A549 (cell line): ENCODE measurements at regions not wholly inside any gene's neighbourhood (a gene's known extent, or its start where the extent isn't known, plus 50 kb on each side); places are given as distances from the start of the nearest gene placed in this dataset.

ENCODE experiments used
- ATAC-seq, 2 experiments: fragments of 200-7000 bp in 1 of 2; fragments of >200 bp in 1 of 2; cut with Nextera tagmentation in 1 of 2; cut with Tn5 transposase in 1 of 2; 3 replicates each; pipeline versions ENCODE4 v1.8.0 to v1.9.1; 2018 to 2020; ENCODE audit warnings: mild to moderate bottlenecking in 1 of 2, moderate library complexity in 1 of 2
- CTCF ChIA-PET: fragments of 300-600 bp; sonication (Branson Sonifier 250); formaldehyde crosslinking; extraction: SDS; loops from one replicate; lab custom pipeline; 2021; ENCODE audit warnings: antibody characterized with exemption, inconsistent platforms; lab: Yijun Ruan, JAX
- POLR2A ChIA-PET: fragments of 350-600 bp; formaldehyde crosslinking; extraction: SDS; loops from one replicate; lab custom pipeline; 2021; ENCODE audit warnings: antibody characterized with exemption, inconsistent platforms; lab: Yijun Ruan, JAX
- DNase-seq, 2 experiments: peaks; one replicate each; pipeline versions ENCODE4 v3.0.0 to v3.0.0-alpha.2; 2011 to 2016; ENCODE audit warnings: low read depth in 1 of 2, low spot score in 1 of 2
- FAIRE-seq: peaks from 2 replicates; lab custom pipeline; 2011; peaks lifted over from hg19 to GRCh38; lab: Jason Lieb, UNC
- H3K27ac ChIP-seq, 2 experiments: fragments of >200 bp; sonication (Bioruptor Twin); formaldehyde crosslinking; 3 replicates each; pipeline ENCODE4 v1.5.1; 2016 to 2017
- H3K4me1 ChIP-seq: fragments of >200 bp; sonication (Bioruptor Twin); formaldehyde crosslinking; 3 replicates; pipeline ENCODE4 v1.6.1; 2016
- H3K4me2 ChIP-seq: fragments of >200 bp; sonication (Bioruptor Twin); formaldehyde crosslinking; 3 replicates; pipeline ENCODE4 v1.6.1; 2016
- H3K4me3 ChIP-seq: fragments of >200 bp; sonication (Bioruptor Twin); formaldehyde crosslinking; 3 replicates; pipeline ENCODE4 v1.5.1; 2016
- H3K9me3 ChIP-seq: fragments of >200 bp; sonication (Bioruptor Twin); formaldehyde crosslinking; 3 replicates; pipeline ENCODE4 v1.6.1; 2016
- BHLHE40 ChIP-seq: IDR thresholded peaks from 2 replicates; pipeline ENCODE4 v1.6.1; 2012; ENCODE audit warnings: low read depth, low read length, inconsistent platforms
- CEBPB ChIP-seq, 2 experiments: fragments of >200 bp in 1 of 2; sonication (Bioruptor Twin) in 1 of 2; formaldehyde crosslinking in 1 of 2; IDR thresholded peaks; 2 replicates each; pipeline ENCODE4 v1.6.1; 2012 to 2016
- CHD2 ChIP-seq: fragments of 150-350 bp; IDR thresholded peaks from 2 replicates; pipeline ENCODE4 v1.6.1; 2014; ENCODE audit warnings: low read length; ENCODE audit not compliant: partially characterized antibody
- CHD4 ChIP-seq: fragments of 200-600 bp; sonication (generic); IDR thresholded peaks from 2 replicates; pipeline ENCODE4 v1.6.1; 2016; ENCODE audit warnings: antibody characterized with exemption, mild to moderate bottlenecking, borderline replicate concordance
- EHF ChIP-seq: fragments of 250-450 bp; sonication (Bioruptor Pico); IDR thresholded peaks from 2 replicates; pipeline ENCODE4 v1.5.0; 2020; ENCODE audit warnings: mild to moderate bottlenecking
- EHMT2 ChIP-seq: fragments of 200-600 bp; sonication (generic); IDR thresholded peaks from 2 replicates; pipeline ENCODE4 v1.6.1; 2016; ENCODE audit warnings: antibody characterized with exemption, low read depth, mild to moderate bottlenecking, moderate library complexity
- EP300 ChIP-seq, 2 experiments: fragments of >200 bp; sonication (Bioruptor Twin); formaldehyde crosslinking; IDR thresholded peaks; 2 replicates in 1 of 2; 3 replicates in 1 of 2; pipeline ENCODE4 v1.6.1; 2016 to 2017
- ESRRA ChIP-seq: fragments of 150-350 bp; IDR thresholded peaks from 2 replicates; pipeline ENCODE4 v1.6.1; 2014; ENCODE audit warnings: mild to moderate bottlenecking, low read length, borderline replicate concordance
- HOXA7 ChIP-seq: fragments of 250-450 bp; sonication (Bioruptor Pico); IDR thresholded peaks from 2 replicates; pipeline ENCODE4 v1.5.0; 2020; ENCODE audit warnings: mild to moderate bottlenecking, moderate library complexity
- KDM1A ChIP-seq: fragments of 200-600 bp; sonication (generic); IDR thresholded peaks from 2 replicates; pipeline ENCODE4 v1.6.1; 2016; ENCODE audit warnings: low read depth, mild to moderate bottlenecking
- KDM5A ChIP-seq: fragments of 200-600 bp; sonication (generic); IDR thresholded peaks from 2 replicates; pipeline ENCODE4 v1.6.1; 2016; ENCODE audit warnings: antibody characterized with exemption, mild to moderate bottlenecking
- MAZ ChIP-seq: fragments of 150-350 bp; IDR thresholded peaks from 2 replicates; pipeline ENCODE4 v1.6.1; 2014; ENCODE audit warnings: antibody characterized with exemption, low read depth, low read length, borderline replicate concordance
- POLR2AphosphoS2 ChIP-seq: conservative IDR thresholded peaks from 2 replicates; pipeline ENCODE4 v1.6.1; 2012; ENCODE audit warnings: low read length, improper control_type of control experiment, inconsistent platforms
- RARB ChIP-seq: fragments of 250-450 bp; sonication (Bioruptor Pico); IDR thresholded peaks from 2 replicates; pipeline ENCODE4 v1.8.0; 2021; ENCODE audit warnings: mild to moderate bottlenecking, moderate library complexity
- RFX5 ChIP-seq: fragments of 450-650 bp; IDR thresholded peaks from 2 replicates; pipeline ENCODE4 v1.7.1; 2014; ENCODE audit warnings: antibody characterized with exemption, mild to moderate bottlenecking, moderate library complexity
- SMC3 ChIP-seq: fragments of >200 bp; sonication (Bioruptor Twin); formaldehyde crosslinking; IDR thresholded peaks from 3 replicates; pipeline ENCODE4 v1.6.1; 2018; ENCODE audit warnings: inconsistent platforms
- TFCP2L1 ChIP-seq: fragments of 250-450 bp; sonication (Bioruptor Pico); IDR thresholded peaks from 2 replicates; pipeline ENCODE4 v1.5.0; 2021; ENCODE audit warnings: mild to moderate bottlenecking
- TP53 ChIP-seq: fragments of 250-450 bp; sonication (Bioruptor Pico); IDR thresholded peaks from 2 replicates; pipeline ENCODE4 v1.5.0; 2021; ENCODE audit warnings: mild to moderate bottlenecking, moderate library complexity
- ZC3H11A ChIP-seq: fragments of 450-650 bp; IDR thresholded peaks from 2 replicates; pipeline ENCODE4 v1.6.1; 2014; ENCODE audit warnings: antibody characterized with exemption, mild to moderate bottlenecking
- ZFP36 ChIP-seq: fragments of 450-650 bp; IDR thresholded peaks from 2 replicates; pipeline ENCODE4 v1.6.1; 2014; ENCODE audit warnings: borderline replicate concordance; ENCODE audit not compliant: partially characterized antibody
- ZNF302 ChIP-seq: fragments of 250-450 bp; sonication (Bioruptor Pico); IDR thresholded peaks from 2 replicates; pipeline ENCODE4 v1.9.0; 2021; ENCODE audit warnings: inconsistent platforms, mild to moderate bottlenecking, moderate library complexity
- WGBS: methylation state at CpG from one replicate; pipeline ENCODE4 v1.1.6; 2017; ENCODE audit errors: missing lambda C conversion rate; 5-methylcytosine and 5-hydroxymethylcytosine counted together
- TF ChIP-seq, protein P1 (sequence below): fragments of 150-350 bp; IDR thresholded peaks from 2 replicates; pipeline ENCODE4 v1.6.1; 2014; ENCODE audit warnings: low read depth, mild to moderate bottlenecking, low read length
- TF ChIP-seq, protein P2 (sequence below): fragments of 250-450 bp; sonication (Bioruptor Pico); IDR thresholded peaks from 2 replicates; pipeline ENCODE4 v1.5.0; 2021; ENCODE audit warnings: mild to moderate bottlenecking, moderate library complexity, borderline replicate concordance
- TF ChIP-seq, protein P3 (sequence below): fragments of 200-600 bp; sonication (generic); IDR thresholded peaks from 2 replicates; pipeline ENCODE4 v1.6.1; 2016; ENCODE audit warnings: antibody characterized with exemption, mild to moderate bottlenecking, moderate library complexity
- TF ChIP-seq, protein P4 (sequence below): IDR thresholded peaks from 2 replicates; pipeline ENCODE4 v1.6.1; 2012
- TF ChIP-seq, protein P5 (sequence below): IDR thresholded peaks from 2 replicates; pipeline ENCODE4 v1.6.1; 2012; ENCODE audit warnings: low read depth, borderline replicate concordance

DNA sequence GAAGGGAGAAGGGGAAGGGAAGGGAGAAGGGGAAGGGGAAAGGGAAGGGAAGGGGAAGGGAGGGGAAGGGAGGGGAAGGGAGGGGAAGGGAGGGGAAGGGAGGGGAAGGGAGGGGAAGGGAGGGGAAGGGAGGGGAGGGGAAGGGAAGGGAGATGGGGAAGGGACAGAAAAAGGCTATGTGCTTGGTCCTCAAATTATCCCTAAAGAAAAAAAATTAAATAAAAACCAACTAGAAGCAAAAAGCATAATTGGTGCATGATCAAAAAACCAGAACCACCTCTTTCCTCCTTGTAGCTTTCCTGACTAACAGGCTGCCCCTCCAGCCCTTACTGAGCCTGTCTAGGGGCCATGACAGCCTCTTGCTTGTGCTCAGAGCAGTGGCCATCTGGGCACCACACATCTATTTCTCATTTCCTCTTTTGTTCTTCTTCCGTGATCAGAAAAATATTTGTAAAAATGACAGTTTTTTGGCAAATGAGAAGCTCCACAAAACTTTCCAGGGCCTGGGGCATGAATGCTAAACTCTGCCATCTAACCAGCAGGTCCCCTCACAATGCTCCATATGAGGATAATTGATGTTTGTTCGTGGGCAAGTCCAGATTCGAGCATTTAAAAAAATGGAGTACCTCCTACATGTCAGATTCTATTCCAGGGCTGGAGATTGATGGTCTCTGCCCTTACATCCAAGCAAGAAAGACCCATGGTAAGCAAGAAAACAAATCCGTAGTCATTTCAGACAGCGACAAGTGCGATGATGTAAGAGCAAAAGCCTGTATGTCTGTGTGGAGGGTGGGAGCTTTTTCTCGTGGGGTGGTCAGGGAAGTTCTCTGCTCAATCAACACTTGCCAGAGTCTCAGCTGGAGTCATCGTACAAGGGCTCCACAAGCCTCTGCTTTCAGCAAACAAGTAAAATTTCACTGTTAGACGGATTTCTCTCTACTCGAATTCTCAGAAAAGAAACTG lies 320.9 kb downstream of the WDR11 start (continued):
- TF ChIP-seq, protein P1, sequence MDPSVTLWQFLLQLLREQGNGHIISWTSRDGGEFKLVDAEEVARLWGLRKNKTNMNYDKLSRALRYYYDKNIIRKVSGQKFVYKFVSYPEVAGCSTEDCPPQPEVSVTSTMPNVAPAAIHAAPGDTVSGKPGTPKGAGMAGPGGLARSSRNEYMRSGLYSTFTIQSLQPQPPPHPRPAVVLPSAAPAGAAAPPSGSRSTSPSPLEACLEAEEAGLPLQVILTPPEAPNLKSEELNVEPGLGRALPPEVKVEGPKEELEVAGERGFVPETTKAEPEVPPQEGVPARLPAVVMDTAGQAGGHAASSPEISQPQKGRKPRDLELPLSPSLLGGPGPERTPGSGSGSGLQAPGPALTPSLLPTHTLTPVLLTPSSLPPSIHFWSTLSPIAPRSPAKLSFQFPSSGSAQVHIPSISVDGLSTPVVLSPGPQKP, result no peak
- no peak for TF ChIP-seq KDM1A
- no peak for TF ChIP-seq TFCP2L1 (CRISPR knock-in tag)
- no peak for TF ChIP-seq MAZ
- no peak for TF ChIP-seq HOXA7 (CRISPR knock-in tag)
- no peak for TF ChIP-seq ZNF302 (CRISPR knock-in tag)
- no peak for TF ChIP-seq ZFP36
- no peak for TF ChIP-seq EHF (CRISPR knock-in tag)
- TF ChIP-seq EHMT2, result no peak
- no peak for TF ChIP-seq ESRRA
- TF ChIP-seq CHD4, result no peak
- TF ChIP-seq TP53 (CRISPR knock-in tag), result no peak

DNA sequence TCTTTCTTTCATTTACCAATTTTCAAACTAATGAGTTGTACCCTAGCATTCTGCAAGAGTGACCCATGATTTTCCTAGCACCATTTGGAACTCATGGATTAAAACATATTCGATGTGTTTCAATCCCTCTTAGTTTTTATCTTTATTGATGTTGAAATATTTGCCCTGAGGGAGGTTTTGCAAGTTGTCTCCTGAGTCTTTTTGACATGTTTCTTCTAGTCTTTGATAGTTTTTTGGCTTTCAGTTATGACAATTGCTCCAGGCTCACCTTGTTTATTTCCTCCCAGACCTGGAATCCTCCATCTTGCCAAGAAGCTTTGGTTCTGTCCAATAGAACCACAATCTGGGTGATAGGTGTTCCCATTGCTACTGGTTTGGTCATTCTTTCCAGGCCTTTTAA lies 327.8 kb downstream of the WDR11 start:
- H3K4me1 ChIP-seq, result no peaks in the 10 kb centered on the region
- POLR2A ChIA-PET, result no interaction called here
- 0% methylated on average over 1 of the region's 1 CpG for WGBS
- H3K9me3 ChIP-seq, result no peaks in the 10 kb centered on the region
- DNase-seq, result no peak
- TF ChIP-seq KDM1A (no peak), RARB (CRISPR knock-in tag) (no peak), POLR2AphosphoS2 (no peak), HOXA7 (CRISPR knock-in tag) (no peak), RFX5 (no peak), KDM5A (no peak), BHLHE40 (no peak), SMC3 (no peak), EP300 (IDR thresholded peaks at IDR 0.05) (no peak), EHMT2 (no peak), CHD2 (no peak), ZC3H11A (no peak), CEBPB (IDR thresholded peaks at IDR 0.05) (no peak)
- TF ChIP-seq, protein P2, sequence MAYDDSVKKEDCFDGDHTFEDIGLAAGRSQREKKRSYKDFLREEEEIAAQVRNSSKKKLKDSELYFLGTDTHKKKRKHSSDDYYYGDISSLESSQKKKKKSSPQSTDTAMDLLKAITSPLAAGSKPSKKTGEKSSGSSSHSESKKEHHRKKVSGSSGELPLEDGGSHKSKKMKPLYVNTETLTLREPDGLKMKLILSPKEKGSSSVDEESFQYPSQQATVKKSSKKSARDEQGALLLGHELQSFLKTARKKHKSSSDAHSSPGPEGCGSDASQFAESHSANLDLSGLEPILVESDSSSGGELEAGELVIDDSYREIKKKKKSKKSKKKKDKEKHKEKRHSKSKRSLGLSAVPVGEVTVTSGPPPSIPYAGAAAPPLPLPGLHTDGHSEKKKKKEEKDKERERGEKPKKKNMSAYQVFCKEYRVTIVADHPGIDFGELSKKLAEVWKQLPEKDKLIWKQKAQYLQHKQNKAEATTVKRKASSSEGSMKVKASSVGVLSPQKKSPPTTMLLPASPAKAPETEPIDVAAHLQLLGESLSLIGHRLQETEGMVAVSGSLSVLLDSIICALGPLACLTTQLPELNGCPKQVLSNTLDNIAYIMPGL (CRISPR knock-in tag), result no peak
- TF ChIP-seq, protein P3, sequence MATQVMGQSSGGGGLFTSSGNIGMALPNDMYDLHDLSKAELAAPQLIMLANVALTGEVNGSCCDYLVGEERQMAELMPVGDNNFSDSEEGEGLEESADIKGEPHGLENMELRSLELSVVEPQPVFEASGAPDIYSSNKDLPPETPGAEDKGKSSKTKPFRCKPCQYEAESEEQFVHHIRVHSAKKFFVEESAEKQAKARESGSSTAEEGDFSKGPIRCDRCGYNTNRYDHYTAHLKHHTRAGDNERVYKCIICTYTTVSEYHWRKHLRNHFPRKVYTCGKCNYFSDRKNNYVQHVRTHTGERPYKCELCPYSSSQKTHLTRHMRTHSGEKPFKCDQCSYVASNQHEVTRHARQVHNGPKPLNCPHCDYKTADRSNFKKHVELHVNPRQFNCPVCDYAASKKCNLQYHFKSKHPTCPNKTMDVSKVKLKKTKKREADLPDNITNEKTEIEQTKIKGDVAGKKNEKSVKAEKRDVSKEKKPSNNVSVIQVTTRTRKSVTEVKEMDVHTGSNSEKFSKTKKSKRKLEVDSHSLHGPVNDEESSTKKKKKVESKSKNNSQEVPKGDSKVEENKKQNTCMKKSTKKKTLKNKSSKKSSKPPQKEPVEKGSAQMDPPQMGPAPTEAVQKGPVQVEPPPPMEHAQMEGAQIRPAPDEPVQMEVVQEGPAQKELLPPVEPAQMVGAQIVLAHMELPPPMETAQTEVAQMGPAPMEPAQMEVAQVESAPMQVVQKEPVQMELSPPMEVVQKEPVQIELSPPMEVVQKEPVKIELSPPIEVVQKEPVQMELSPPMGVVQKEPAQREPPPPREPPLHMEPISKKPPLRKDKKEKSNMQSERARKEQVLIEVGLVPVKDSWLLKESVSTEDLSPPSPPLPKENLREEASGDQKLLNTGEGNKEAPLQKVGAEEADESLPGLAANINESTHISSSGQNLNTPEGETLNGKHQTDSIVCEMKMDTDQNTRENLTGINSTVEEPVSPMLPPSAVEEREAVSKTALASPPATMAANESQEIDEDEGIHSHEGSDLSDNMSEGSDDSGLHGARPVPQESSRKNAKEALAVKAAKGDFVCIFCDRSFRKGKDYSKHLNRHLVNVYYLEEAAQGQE, result no peak
- TF ChIP-seq, protein P4, sequence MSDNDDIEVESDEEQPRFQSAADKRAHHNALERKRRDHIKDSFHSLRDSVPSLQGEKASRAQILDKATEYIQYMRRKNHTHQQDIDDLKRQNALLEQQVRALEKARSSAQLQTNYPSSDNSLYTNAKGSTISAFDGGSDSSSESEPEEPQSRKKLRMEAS, result no peak
- TF ChIP-seq, protein P5, sequence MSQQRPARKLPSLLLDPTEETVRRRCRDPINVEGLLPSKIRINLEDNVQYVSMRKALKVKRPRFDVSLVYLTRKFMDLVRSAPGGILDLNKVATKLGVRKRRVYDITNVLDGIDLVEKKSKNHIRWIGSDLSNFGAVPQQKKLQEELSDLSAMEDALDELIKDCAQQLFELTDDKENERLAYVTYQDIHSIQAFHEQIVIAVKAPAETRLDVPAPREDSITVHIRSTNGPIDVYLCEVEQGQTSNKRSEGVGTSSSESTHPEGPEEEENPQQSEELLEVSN, result no peak
- TF ChIP-seq, all 56 proteins: peak for 0
- CTCF ChIA-PET, result no interaction called here
- Histone ChIP-seq H3K4me3 (no peak overlapping the region), H3K4me2 (no peak overlapping the region), H3K27ac (no peak overlapping the region)
- FAIRE-seq (no peak), ATAC-seq (no peak)
